ENCODE measurements at regions not wholly inside any gene's neighbourhood (a gene's known extent, or its start where the extent isn't known, plus 50 kb on each side); places are given as distances from the start of the nearest gene placed in this dataset.

GRCh38 chr14:76289276-76289675, 86.7 kb upstream of the ESRRB start:
- Histone ChIP-seq H3K9me3 (no peaks in the 10 kb centered on the region), H3K4me1 (no peaks in the 10 kb centered on the region), H3K4me2 (no peak overlapping the region), H3K27ac (no peak overlapping the region), H3K4me3 (no peak overlapping the region)
- FAIRE-seq (no peak), ATAC-seq (no peak), DNase-seq (ENCODE audit: low read depth in 1 of 2, low spot score in 1 of 2) (no peak)
- no peak for TF ChIP-seq E2F6 (IDR thresholded peaks at IDR 0.05; ENCODE audit: borderline replicate concordance, low read depth)
- TF ChIP-seq NPAS2 (CRISPR knock-in tag; IDR thresholded peaks at IDR 0.05; ENCODE audit: borderline replicate concordance), result no peak
- no peak for TF ChIP-seq CHD4 (IDR thresholded peaks at IDR 0.05; ENCODE audit: borderline replicate concordance)
- WGBS (ENCODE audit: missing lambda C conversion rate), result 44% methylated on average over 4 of the region's 4 CpGs
- CTCF ChIA-PET, result interaction anchor here (0.7 to 1.3 kb wide), 3 partner anchors 9 to 63 kb away, joined by 3 to 4 read pairs (median 3); no protein-coding TSS in a partner anchor
- POLR2A ChIA-PET, result no interaction called here

GRCh38 chr14:76292561-76292960, 83.4 kb upstream of the ESRRB start:
- Histone ChIP-seq H3K4me2 (no peak overlapping the region), H3K9me3 (no peaks in the 10 kb centered on the region), H3K4me3 (no peak overlapping the region), H3K4me1 (no peaks in the 10 kb centered on the region), H3K27ac (no peak overlapping the region)
- POLR2A ChIA-PET, result no interaction called here
- WGBS (ENCODE audit: missing lambda C conversion rate), result 69% methylated on average over 10 of the region's 10 CpGs
- ATAC-seq (no peak), FAIRE-seq (no peak), DNase-seq (ENCODE audit: low read depth in 1 of 2, low spot score in 1 of 2) (no peak)
- TF ChIP-seq RNF2 (IDR thresholded peaks at IDR 0.05; ENCODE audit: borderline replicate concordance, low read depth), result no peak
- no peak for TF ChIP-seq MYC (IDR thresholded peaks at IDR 0.05; ENCODE audit: borderline replicate concordance, low read length)
- no peak for TF ChIP-seq POLR2AphosphoS2 (conservative IDR thresholded peaks at IDR 0.05; ENCODE audit: low read length)
- TF ChIP-seq ZC3H11A (IDR thresholded peaks at IDR 0.05), result no peak
- TF ChIP-seq HOXA7 (CRISPR knock-in tag; IDR thresholded peaks at IDR 0.05), result no peak
- no peak for TF ChIP-seq RAD21 (conservative IDR thresholded peaks at IDR 0.05 in 1 of 2, IDR thresholded peaks at IDR 0.05 in 1 of 2)
- TF ChIP-seq CEBPB (IDR thresholded peaks at IDR 0.05), result no peak
- no peak for TF ChIP-seq HEYL (CRISPR knock-in tag; IDR thresholded peaks at IDR 0.05)
- TF ChIP-seq MAX (IDR thresholded peaks at IDR 0.05), result no peak
- no peak for TF ChIP-seq RCOR1 (IDR thresholded peaks at IDR 0.05; ENCODE audit: low read depth, low read length)
- no peak for TF ChIP-seq JUN (IDR thresholded peaks at IDR 0.05)
- no peak for TF ChIP-seq REST (IDR thresholded peaks at IDR 0.05)
- no peak for TF ChIP-seq USF2 (IDR thresholded peaks at IDR 0.05)
- TF ChIP-seq FOXS1 (CRISPR knock-in tag; IDR thresholded peaks at IDR 0.05), result no peak
- CTCF ChIA-PET, result no interaction called here

- DNase-seq (ENCODE audit: low read depth in 1 of 2, low spot score in 1 of 2) (no peak), ATAC-seq (no peak), FAIRE-seq (no peak)
- Histone ChIP-seq H3K4me2 (no peak overlapping the region), H3K27ac (no peak overlapping the region), H3K4me1 (no peaks in the 10 kb centered on the region), H3K9me3 (no peaks in the 10 kb centered on the region), H3K4me3 (no peak overlapping the region)
- CTCF ChIA-PET, result no interaction called here
- TF ChIP-seq CEBPB (IDR thresholded peaks at IDR 0.05) (no peak), HOXA7 (CRISPR knock-in tag; IDR thresholded peaks at IDR 0.05) (no peak), JUNB (IDR thresholded peaks at IDR 0.05) (no peak)
- POLR2A ChIA-PET, result no interaction called here
- 100% methylated on average over 2 of the region's 3 CpGs for WGBS (ENCODE audit: missing lambda C conversion rate)
Measured at GRCh38 chr14:76293221-76293620, 82.7 kb upstream of the ESRRB start.

Measured in A549 (cell line).